Myocyte (in vitro differentiated cells): ENCODE measurements at regions not wholly inside any gene's neighbourhood (a gene's known extent, or its start where the extent isn't known, plus 50 kb on each side); places are given as distances from the start of the nearest gene placed in this dataset.
"Not testable (repeated sequence)": the region's sequence is repeated elsewhere in the genome, so short reads cannot be mapped to it uniquely, and the experiment has no call there.

Experiments used
- DNase-seq: peaks from one replicate; pipeline ENCODE4 v3.0.0-alpha.2; 2012; ENCODE audit warnings: low read depth

GRCh38 chr4:149870008-149870407 is 54.4 kb upstream of the IQCM start:
- DNase-seq: no peak

GRCh38 chr4:149881744-149882143 is 66.1 kb upstream of the IQCM start:
- DNase-seq: no peak

- no peak for DNase-seq
Measured at GRCh38 chr4:149882251-149882650, 66.6 kb upstream of the IQCM start.

- no peak for DNase-seq
Measured at GRCh38 chr4:149884046-149884445, 68.4 kb upstream of the IQCM start.

DNA sequence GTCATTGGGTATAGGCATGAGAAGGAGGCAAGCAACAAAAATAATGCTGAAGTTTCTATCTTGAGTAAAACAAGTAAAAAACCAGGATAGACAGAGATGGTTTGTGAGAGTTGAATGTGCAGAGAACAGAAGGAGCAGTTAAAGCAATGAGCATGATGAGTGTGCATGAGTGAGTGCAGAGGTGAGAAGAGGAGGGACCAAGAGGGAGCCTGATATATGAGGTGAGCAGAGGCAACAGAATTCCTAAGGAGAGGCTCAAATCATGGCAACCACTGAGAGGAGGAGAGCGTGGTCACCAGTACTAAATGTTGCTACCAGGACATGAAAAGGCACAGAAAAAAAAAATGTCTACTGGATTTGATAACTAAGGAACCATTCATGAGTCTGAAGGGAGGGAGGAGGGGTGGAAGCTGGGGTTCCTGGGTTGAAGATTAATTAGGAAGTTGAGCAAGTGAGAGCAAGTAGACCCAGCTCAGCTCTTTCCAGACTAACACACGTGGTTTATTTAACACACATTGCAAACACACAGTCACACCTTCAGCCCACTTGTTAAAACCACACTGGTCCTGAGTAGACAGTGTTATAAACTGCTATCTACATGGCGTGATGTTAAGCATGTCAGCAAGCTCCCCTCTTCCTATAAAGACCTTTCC is 69.0 kb upstream of the IQCM start:
- DNase-seq: no peak

DNA sequence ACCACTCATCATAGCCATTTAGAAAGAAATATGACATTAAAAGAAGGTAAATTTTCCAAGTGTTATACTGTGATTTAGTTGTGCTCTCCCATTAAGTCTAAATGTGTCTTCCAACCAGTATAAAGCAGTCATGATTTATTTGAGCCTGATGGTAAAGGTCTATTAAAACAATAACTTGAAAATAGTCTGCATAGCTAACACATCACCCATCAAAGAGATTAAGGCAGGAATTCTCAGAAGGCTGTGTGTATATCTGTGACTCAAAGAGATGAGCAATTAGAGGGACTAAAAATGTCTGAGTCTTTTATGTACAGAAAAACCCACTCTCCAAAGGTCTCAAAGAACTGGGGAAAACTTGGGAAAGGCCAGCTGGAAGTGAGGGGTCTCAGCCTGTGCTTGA is 70.3 kb upstream of the IQCM start:
- DNase-seq: peak; percentile 52

DNA sequence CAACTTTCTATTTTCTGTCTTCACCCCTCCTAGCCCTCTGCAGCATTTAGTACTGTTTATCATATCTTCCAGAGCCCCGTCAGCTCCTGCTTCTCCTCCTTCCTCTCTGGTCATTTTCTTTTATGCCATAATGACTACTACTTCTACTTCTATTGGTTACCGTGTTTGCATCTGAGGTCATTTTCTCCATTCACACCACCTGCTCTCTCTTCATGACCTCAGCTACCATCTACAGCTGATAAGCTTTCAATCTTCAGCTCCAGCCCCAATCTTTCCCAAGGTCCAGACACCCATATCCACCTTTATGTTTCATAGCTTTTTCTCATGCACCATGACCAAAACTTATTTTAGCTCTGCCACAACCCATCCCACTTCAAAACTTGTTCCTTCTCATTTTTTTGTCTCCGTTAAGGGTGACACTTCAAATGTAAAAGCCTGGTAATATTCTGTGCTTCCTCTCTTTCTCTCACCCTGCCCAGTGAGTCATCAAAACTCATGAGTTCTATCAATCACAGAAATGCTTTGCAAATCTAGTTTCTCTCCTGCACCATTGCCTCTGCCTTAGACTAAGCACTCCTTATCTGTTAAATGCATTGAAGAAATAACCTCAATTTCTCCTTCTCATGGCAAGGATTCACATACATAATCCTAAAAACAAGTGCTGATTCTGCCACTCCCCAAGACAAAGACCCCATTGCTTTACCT is 71.3 kb upstream of the IQCM start:
- peak; percentile 18 for DNase-seq

- no peak for DNase-seq
Measured at GRCh38 chr4:149889991-149890390, 74.3 kb upstream of the IQCM start.

DNA sequence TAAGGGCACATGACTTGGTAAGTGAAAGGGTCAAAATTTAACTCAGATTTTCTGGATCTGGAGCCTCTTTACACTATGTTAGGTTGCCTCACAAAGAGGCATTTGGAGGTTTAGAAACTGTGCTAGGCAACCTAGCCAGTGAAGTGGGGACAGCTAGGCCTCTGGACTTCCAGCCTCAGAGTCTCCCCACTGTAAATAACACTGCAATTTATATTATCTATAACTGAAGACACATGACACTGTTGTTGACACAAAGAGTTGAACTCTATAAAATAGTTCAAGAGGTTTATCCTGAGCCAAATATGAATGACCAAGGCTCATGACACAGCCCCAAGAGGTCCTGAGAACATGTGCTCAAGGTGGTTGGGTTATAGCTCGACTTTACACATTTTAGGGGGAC is 74.9 kb upstream of the IQCM start:
- no peak for DNase-seq

DNA sequence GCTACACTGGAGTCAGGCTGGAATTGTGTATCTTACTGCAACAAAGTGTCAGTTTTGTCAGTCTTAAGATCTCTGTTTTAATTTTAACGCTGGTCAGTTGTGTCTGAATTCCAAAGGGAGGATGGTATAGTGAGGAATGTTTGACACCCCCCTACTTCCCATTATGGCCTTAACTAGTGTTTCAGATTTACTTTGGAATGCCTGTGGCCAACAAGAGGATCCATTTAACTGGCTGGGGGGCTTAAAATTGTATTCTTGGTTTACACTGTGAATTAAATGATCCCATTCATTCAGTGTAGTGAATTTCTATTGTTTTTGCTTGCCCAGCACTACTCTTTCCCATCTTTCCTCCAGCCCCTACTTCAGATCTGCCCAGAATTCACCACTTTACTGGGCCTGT is 75.8 kb upstream of the IQCM start:
- peak; percentile 44 for DNase-seq

GRCh38 chr4:149896432-149896831 is 80.8 kb upstream of the IQCM start:
- peak; percentile 67 for DNase-seq

DNA sequence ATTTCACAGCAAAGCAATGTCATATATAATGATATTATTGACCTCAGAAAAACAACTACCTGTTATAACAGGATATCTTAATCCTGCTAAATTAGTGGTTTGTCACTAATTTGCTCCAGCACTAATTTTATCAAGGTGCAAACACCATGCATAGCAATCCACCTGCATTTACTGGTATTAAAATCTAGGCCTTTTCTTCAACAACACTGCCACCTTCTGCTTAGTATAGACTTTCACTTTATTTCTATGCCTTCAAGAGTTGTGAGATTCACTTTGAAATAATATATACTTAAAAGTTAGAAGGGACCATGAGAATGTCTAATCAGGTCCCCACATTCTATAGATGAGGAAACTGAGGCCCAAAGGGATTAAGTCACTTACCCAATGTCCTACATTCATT is 82.1 kb upstream of the IQCM start:
- peak; percentile 23 for DNase-seq

DNA sequence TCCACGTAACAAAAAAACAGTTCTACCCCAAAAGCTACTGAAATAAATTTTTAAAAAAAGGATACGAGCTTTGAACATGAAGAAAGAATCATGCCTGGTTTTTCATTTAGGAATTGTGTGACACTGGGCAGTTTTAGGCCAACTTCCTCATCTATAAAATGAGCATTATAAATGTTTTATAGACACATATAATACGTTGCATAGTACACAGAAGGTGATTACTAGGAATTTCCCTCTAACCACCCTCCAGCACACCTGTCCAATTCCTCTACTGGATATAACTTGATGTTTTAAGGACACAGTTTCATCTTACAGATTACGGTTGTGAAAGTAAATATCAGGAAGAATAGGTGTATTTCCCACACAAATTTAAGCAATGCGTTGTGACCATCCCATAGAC is 85.5 kb upstream of the IQCM start:
- no peak for DNase-seq

DNA sequence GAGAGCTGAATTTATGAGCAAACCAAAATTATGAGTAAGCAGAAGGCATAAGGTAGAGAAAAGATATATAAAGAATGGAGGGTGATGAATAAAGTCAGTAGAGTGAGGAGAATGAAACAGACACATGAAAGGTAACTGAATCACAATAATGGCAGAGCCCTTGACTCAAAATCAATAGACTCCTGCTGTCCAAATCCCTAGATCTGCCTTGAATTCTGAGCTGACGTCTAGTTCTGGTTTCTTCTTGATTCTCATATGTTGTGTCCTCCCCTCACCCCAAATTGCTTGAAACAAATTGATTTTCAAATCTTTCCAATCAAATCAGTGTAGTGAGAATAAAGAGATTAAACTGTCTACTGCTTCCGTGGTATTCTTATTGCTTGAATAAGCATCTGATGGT is 86.6 kb upstream of the IQCM start:
- DNase-seq: no peak

GRCh38 chr4:149910177-149910576 is 94.5 kb upstream of the IQCM start:
- no peak for DNase-seq

- DNase-seq: no peak
Measured at GRCh38 chr4:149910604-149911350, 95.1 kb upstream of the IQCM start.

DNA sequence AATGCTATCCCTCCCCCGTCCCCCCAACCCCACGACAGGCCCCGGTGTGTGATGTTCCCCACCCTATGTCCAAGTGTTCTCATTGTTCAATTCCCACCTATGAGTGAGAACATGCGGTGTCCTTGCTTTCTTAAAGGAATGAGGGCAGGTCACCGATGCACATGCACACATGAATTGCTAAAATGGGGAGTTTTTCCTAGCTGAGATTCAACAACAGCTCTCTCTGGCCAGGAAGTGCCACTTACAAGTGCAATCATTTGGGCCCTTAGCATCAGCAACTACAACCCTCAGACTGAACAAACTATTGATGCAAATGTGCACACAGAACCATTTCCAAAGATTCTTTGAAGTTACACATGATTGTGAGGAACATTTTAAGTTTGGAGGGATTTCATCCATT is 95.7 kb upstream of the IQCM start:
- DNase-seq: no peak

GRCh38 chr4:149912000-149912399 is 96.4 kb upstream of the IQCM start:
- DNase-seq: peak; percentile 29

GRCh38 chr4:149914119-149915115 is 98.8 kb upstream of the IQCM start:
- peak; percentile 55 for DNase-seq

DNA sequence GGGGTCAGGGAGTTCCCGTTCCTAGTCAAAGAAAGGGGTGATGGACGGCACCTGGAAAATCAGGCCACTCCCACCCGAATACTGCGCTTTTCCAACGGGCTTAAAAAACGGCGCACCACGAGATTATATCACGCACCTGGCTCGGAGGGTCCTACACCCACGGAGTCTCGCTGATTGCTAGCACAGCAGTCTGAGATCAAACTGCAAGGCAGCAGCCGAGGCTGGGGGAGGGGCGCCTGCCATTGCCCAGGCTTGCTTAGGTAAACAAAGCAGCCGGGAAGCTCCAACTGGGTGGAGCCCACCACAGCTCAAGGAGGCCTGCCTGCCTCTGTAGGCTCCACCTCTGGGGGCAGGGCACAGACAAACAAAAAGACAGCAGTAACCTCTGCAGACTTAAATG is 100.1 kb upstream of the IQCM start:
- not testable (repeated sequence) for DNase-seq

- DNase-seq: no peak
Measured at GRCh38 chr4:149923736-149924135, 108.1 kb upstream of the IQCM start.
